Esophagus muscularis mucosa (tissue), 4 donors: ENCODE measurements at regions not wholly inside any gene's neighbourhood (a gene's known extent, or its start where the extent isn't known, plus 50 kb on each side); places are given as distances from the start of the nearest gene placed in this dataset.

Experiments
- DNase-seq: peaks from one replicate; pipeline ENCODE4 v3.0.0-alpha.2; 2017; ENCODE audit errors: extremely low spot score
- H3K27ac ChIP-seq, 4 donors: fragments of 200-600 bp; sonication (generic); replicated peaks in 1 of 4; 1 replicate in 3 of 4; 2 replicates in 1 of 4; pipeline ENCODE4 v1.5.1; 2016 to 2019; ENCODE audit warnings: mild to moderate bottlenecking in 1 of 4
- H3K27me3 ChIP-seq, 4 donors: fragments of 200-600 bp; sonication (generic); one replicate each; pipeline versions ENCODE4 v1.5.1 to v1.6.0; 2016 to 2019
- H3K36me3 ChIP-seq, 4 donors: fragments of 200-600 bp; sonication (generic); one replicate each; pipeline ENCODE4 v1.5.1; 2016 to 2019
- H3K4me1 ChIP-seq, 4 donors: fragments of 200-600 bp; sonication (generic); one replicate each; pipeline ENCODE4 v1.5.1; 2016 to 2019
- H3K4me3 ChIP-seq, 4 donors: fragments of 200-600 bp; sonication (generic); 1 replicate in 2 of 4; 2 replicates in 2 of 4; pipeline ENCODE4 v1.5.1; 2016 to 2019; ENCODE audit warnings: mild to moderate bottlenecking in 4 of 4, moderate library complexity in 1 of 4
- H3K9me3 ChIP-seq, 4 donors: fragments of 200-600 bp; sonication (generic); 1 replicate in 3 of 4; 2 replicates in 1 of 4; pipeline ENCODE4 v1.5.1; 2016 to 2019
- EP300 ChIP-seq: sonication (generic); formaldehyde crosslinking; IDR thresholded peaks from one replicate; pipeline ENCODE4 v1.6.1; 2017; ENCODE audit warnings: antibody characterized with exemption
- POLR2A ChIP-seq: fragments of 450-650 bp; IDR thresholded peaks from one replicate; pipeline ENCODE4 v1.6.1; 2017; ENCODE audit warnings: antibody characterized with exemption, moderate library complexity, mild to moderate bottlenecking, low read depth
- POLR2AphosphoS5 ChIP-seq, 2 donors: sonication (generic); formaldehyde crosslinking; IDR thresholded peaks; one replicate each; pipeline ENCODE4 v1.6.1; 2017; ENCODE audit warnings: antibody characterized with exemption in 2 of 2
- WGBS: methylation state at CpG from one replicate; pipeline ENCODE4 v1.1.5; 2018; 5-methylcytosine and 5-hydroxymethylcytosine counted together
- intact Hi-C: fragments of 100-400 bp; cut with DNase I; formaldehyde crosslinking; loops from one replicate; pipeline ENCODE4 v1.15.1; 2023
- TF ChIP-seq, protein P1 (sequence below), 3 experiments: fragments of 200-600 bp in 2 of 3; fragments of 450-650 bp in 1 of 3; sonication (generic) in 2 of 3; IDR thresholded peaks; one replicate each; pipeline ENCODE4 v1.5.1; 2017 to 2019; ENCODE audit warnings: antibody characterized with exemption in 3 of 3, mild to moderate bottlenecking in 2 of 3, moderate library complexity in 1 of 3

DNA sequence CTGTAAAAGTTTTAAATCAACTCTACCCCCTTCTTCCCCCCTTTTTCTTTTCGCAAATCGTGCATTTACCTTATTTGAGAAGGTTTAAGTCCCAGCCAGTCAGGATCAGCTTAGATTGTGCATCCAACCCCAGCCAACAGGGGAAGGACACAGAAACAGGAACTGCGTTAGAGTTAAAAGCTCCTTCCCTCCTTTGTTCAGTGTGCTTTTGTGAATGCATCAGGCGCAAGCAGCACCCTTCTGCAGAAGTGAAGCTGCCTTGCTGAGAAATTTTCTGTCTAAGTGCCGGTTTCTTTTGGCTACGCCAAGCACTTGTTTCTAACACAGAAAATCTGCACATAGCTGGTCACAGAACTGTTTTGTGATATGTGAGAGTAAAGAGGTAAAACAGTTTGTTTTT lies 56.2 kb upstream of the PRRC2C start:
- no peak overlapping the region for H3K27ac ChIP-seq
- H3K4me3 ChIP-seq = no peak overlapping the region
- no peaks in the 10 kb centered on the region for H3K4me1 ChIP-seq
- H3K27me3 ChIP-seq = no peaks in the 10 kb centered on the region
- intact Hi-C loops = no loop called here
- WGBS = 86% methylated on average over 6 of the region's 6 CpGs
- no peaks in the 10 kb centered on the region for H3K36me3 ChIP-seq
- peaks cover 0 to 8% (median 3%) of the 10 kb centered on the region in 4 donors for H3K9me3 ChIP-seq
- TF ChIP-seq, protein P1, sequence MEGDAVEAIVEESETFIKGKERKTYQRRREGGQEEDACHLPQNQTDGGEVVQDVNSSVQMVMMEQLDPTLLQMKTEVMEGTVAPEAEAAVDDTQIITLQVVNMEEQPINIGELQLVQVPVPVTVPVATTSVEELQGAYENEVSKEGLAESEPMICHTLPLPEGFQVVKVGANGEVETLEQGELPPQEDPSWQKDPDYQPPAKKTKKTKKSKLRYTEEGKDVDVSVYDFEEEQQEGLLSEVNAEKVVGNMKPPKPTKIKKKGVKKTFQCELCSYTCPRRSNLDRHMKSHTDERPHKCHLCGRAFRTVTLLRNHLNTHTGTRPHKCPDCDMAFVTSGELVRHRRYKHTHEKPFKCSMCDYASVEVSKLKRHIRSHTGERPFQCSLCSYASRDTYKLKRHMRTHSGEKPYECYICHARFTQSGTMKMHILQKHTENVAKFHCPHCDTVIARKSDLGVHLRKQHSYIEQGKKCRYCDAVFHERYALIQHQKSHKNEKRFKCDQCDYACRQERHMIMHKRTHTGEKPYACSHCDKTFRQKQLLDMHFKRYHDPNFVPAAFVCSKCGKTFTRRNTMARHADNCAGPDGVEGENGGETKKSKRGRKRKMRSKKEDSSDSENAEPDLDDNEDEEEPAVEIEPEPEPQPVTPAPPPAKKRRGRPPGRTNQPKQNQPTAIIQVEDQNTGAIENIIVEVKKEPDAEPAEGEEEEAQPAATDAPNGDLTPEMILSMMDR (IDR thresholded peaks at IDR 0.05) = no peak
- TF ChIP-seq EP300 = no peak
- no peak for TF ChIP-seq POLR2AphosphoS5 (IDR thresholded peaks at IDR 0.05)
- no peak for TF ChIP-seq POLR2A
- DNase-seq = no peak

DNA sequence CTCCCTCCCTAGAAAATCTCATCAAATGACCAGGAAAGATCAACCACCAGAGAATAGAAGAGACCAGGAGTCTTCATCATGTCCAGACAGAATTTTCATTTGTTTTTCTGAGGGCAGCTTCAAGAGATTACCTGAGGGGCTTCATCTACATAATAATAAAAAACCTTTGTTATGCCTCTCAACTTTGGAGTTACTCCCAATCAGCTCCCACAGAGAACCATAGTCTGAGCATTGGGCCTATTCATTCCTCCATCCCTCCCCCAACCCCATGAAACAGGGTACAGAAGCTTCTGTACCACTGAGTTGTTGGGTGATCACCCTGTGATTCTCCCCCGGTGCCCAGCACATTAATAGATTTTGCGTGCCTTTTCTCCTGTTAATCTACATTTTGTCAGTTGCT lies 53.3 kb upstream of the PRRC2C start:
- no peak for DNase-seq
- Histone ChIP-seq H3K4me3 (no peak overlapping the region), H3K4me1 (peaks cover 0 to 6% (median 0%) of the 10 kb centered on the region in 4 donors), H3K36me3 (no peaks in the 10 kb centered on the region), H3K27me3 (no peaks in the 10 kb centered on the region), H3K9me3 (peaks cover 0 to 8% (median 3%) of the 10 kb centered on the region in 4 donors), H3K27ac (no peak overlapping the region)
- intact Hi-C loops = no loop called here
- WGBS = 88% methylated on average over 1 of the region's 2 CpGs
- no peak for TF ChIP-seq POLR2A
- no peak for TF ChIP-seq POLR2AphosphoS5 (IDR thresholded peaks at IDR 0.05)
- TF ChIP-seq, protein P1 (IDR thresholded peaks at IDR 0.05) = no peak
- TF ChIP-seq EP300 = no peak

DNA sequence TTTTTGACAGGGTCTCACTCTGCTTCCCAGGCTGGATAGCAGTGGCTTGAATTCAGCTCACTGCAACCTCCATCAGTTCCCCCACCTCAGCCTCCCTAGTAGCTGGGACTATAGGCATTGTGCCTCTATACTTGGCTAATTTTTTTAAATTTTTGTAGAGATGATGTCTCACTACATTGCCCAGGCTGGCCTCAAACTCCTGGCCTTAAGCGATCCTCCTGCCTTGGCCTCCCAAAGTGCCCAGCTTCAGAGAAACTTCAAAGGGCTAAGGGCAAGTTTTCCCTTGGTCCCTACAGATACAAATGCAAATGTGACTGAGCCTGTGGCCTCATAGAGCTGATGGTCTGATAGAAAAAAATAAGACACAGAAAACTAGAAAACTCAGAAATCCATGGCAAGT lies 52.9 kb upstream of the PRRC2C start:
- Histone ChIP-seq H3K27ac (no peak overlapping the region), H3K4me3 (no peak overlapping the region), H3K9me3 (peaks cover 0 to 8% (median 3%) of the 10 kb centered on the region in 4 donors), H3K4me1 (peaks cover 0 to 6% (median 0%) of the 10 kb centered on the region in 4 donors), H3K27me3 (no peaks in the 10 kb centered on the region), H3K36me3 (no peaks in the 10 kb centered on the region)
- TF ChIP-seq POLR2AphosphoS5 (IDR thresholded peaks at IDR 0.05) = no peak
- no peak for TF ChIP-seq POLR2A
- TF ChIP-seq EP300 = no peak
- TF ChIP-seq, protein P1 (IDR thresholded peaks at IDR 0.05) = no peak
- no peak for DNase-seq
- intact Hi-C loops = no loop called here
- 100% methylated on average over 1 of the region's 1 CpG for whole genome bisulfite sequencing

DNA sequence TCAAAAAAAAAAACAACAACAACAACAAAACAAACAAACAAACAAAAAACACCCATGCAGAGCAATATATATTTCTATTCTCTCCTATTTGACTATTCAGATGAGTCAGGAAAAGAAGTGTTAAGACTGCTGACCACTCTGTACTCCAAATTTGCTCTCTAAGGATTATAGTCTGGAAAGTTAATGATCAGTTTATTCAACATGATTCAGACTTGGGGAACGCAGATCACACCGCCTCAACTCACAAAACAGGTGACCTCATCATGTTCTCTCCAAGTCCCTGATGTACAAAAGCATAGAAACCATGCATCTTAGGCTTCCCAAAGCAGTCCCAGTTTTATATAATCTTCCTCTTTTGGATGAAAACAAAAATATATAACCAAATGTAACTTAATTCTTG lies 51.9 kb upstream of the PRRC2C start:
- H3K27ac ChIP-seq = no peak overlapping the region
- TF ChIP-seq EP300 (no peak), POLR2A (no peak), POLR2AphosphoS5 (IDR thresholded peaks at IDR 0.05) (no peak)
- TF ChIP-seq, protein P1 (IDR thresholded peaks at IDR 0.05) = no peak
- H3K4me3 ChIP-seq = no peak overlapping the region
- peaks cover 0 to 8% (median 3%) of the 10 kb centered on the region in 4 donors for H3K9me3 ChIP-seq
- H3K4me1 ChIP-seq = peaks cover 0 to 6% (median 1%) of the 10 kb centered on the region in 4 donors
- no peaks in the 10 kb centered on the region for H3K36me3 ChIP-seq
- WGBS = 66% methylated on average over 2 of the region's 2 CpGs
- no peaks in the 10 kb centered on the region for H3K27me3 ChIP-seq
- intact Hi-C loops = no loop called here
- DNase-seq = no peak

DNA sequence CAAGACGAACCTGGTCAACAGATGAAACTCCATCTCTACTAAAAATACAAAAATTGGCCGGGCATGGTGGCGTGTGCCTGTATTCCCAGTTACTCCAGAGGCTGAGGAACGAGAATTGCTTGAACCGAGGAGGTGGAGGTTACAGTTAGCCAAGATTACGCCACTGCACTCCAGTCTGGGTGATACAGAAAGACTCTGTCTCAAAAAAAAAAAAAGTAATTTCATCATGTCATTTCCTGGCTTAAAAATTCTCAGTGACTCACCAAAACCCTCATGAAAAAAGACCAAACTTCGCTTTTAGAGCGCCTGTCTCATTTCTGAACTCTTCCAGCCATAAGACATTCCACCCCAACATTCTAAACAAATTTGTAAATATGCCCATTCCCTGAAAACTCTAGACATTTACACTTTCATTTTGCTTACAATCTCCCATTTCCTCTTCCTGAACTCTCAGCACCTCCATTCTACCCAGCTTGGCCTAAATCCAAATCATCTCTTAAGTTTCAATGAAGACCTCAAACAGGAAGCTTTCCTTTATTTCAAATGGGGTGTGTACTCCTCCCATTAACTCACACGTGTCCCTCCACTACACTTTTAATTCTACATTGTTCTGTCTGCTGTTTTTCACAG lies 50.5 kb upstream of the PRRC2C start:
- Histone ChIP-seq H3K4me1 (peaks cover 0 to 9% (median 3%) of the 10 kb centered on the region in 4 donors), H3K27me3 (no peaks in the 10 kb centered on the region), H3K36me3 (no peaks in the 10 kb centered on the region), H3K9me3 (no peaks in the 10 kb centered on the region), H3K4me3 (peak overlapping the region in 2 of 4 donors; percentile 5 to 21), H3K27ac (peak overlapping the region; percentile 44 to 62 (median 50))
- 43% methylated on average over 9 of the region's 9 CpGs for WGBS
- intact Hi-C loops = no loop called here
- TF ChIP-seq, protein P1 (IDR thresholded peaks at IDR 0.05) = no peak
- no peak for TF ChIP-seq EP300
- TF ChIP-seq POLR2AphosphoS5 (IDR thresholded peaks at IDR 0.05) = peak in 1 of 2 donors; percentile 9
- no peak for DNase-seq
